Liver (tissue), 8 donors: ENCODE measurements at regions not wholly inside any gene's neighbourhood (a gene's known extent, or its start where the extent isn't known, plus 50 kb on each side); places are given as distances from the start of the nearest gene placed in this dataset.

ENCODE experiments used
- DNase-seq: peaks from one replicate; pipeline ENCODE4 v3.0.0-alpha.2; 2017; ENCODE audit warnings: low spot score
- H3K27ac ChIP-seq, 2 donors: one replicate each; pipeline ENCODE4 v1.7.0; 2013; ENCODE audit warnings: inconsistent platforms in 2 of 2, low read length in 2 of 2, control low read depth in 1 of 2, low read depth in 1 of 2, mild to moderate bottlenecking in 1 of 2
- H3K27me3 ChIP-seq, 4 donors: one replicate each; pipeline versions ENCODE4 v1.6.1 to v1.7.0; 2013; ENCODE audit warnings: low read length in 3 of 4, inconsistent platforms in 1 of 4, mild to moderate bottlenecking in 1 of 4, moderate library complexity in 1 of 4; ENCODE audit not compliant: control insufficient read depth in 4 of 4, insufficient read depth in 4 of 4
- H3K36me3 ChIP-seq, 4 donors: one replicate each; pipeline versions ENCODE4 v1.6.1 to v1.7.0; 2013; ENCODE audit warnings: low read length in 3 of 4, mild to moderate bottlenecking in 3 of 4, low read depth in 1 of 4, moderate library complexity in 1 of 4; ENCODE audit not compliant: control insufficient read depth in 4 of 4, insufficient read depth in 3 of 4
- H3K4me1 ChIP-seq, 4 donors: one replicate each; pipeline versions ENCODE4 v1.6.1 to v1.7.0; 2013; ENCODE audit warnings: low read length in 3 of 4, mild to moderate bottlenecking in 3 of 4, moderate library complexity in 1 of 4; ENCODE audit not compliant: control insufficient read depth in 4 of 4, insufficient read depth in 4 of 4
- H3K4me3 ChIP-seq, 3 donors: one replicate each; pipeline versions ENCODE4 v1.6.1 to v1.7.0; 2013; ENCODE audit warnings: low read length in 3 of 3, control low read depth in 1 of 3, low read depth in 1 of 3, mild to moderate bottlenecking in 1 of 3
- H3K9ac ChIP-seq, 2 donors: one replicate each; pipeline ENCODE4 v1.7.0; 2013; ENCODE audit warnings: low read length in 2 of 2, mild to moderate bottlenecking in 2 of 2, moderate library complexity in 2 of 2, control low read depth in 1 of 2, low read depth in 1 of 2
- H3K9me3 ChIP-seq, 4 donors: one replicate each; pipeline versions ENCODE4 v1.6.1 to v1.7.0; 2013; ENCODE audit warnings: low read length in 3 of 4; ENCODE audit not compliant: control insufficient read depth in 4 of 4
- EGR1 ChIP-seq, 2 donors: IDR thresholded peaks; 2 replicates each; pipeline ENCODE4 v1.6.1; 2016 to 2018; ENCODE audit warnings: antibody characterized with exemption in 2 of 2, low read depth in 2 of 2
- FOXA1 ChIP-seq: IDR thresholded peaks from 2 replicates; pipeline ENCODE4 v1.6.1; 2016; ENCODE audit warnings: antibody characterized with exemption
- GABPA ChIP-seq, 2 donors: IDR thresholded peaks in 1 of 2; conservative IDR thresholded peaks in 1 of 2; 2 replicates each; pipeline ENCODE4 v1.6.1; 2016; ENCODE audit warnings: antibody characterized with exemption in 2 of 2, mild to moderate bottlenecking in 1 of 2, moderate library complexity in 1 of 2
- HNF4A ChIP-seq, 2 donors: conservative IDR thresholded peaks; 2 replicates each; pipeline ENCODE4 v1.6.1; 2016; ENCODE audit warnings: antibody characterized with exemption in 2 of 2, mild to moderate bottlenecking in 2 of 2
- HNF4G ChIP-seq: IDR thresholded peaks from 2 replicates; pipeline ENCODE4 v1.6.1; 2016; ENCODE audit warnings: antibody characterized with exemption
- JUND ChIP-seq, 2 donors: IDR thresholded peaks; 2 replicates each; pipeline ENCODE4 v1.6.1; 2016; ENCODE audit warnings: antibody characterized with exemption in 2 of 2
- NR2F2 ChIP-seq: IDR thresholded peaks from 2 replicates; pipeline ENCODE4 v1.6.1; 2016; ENCODE audit warnings: antibody characterized with exemption
- RAD21 ChIP-seq, 2 donors: IDR thresholded peaks; 2 replicates each; pipeline ENCODE4 v1.6.1; 2016; ENCODE audit warnings: antibody characterized with exemption in 2 of 2, mild to moderate bottlenecking in 2 of 2
- RXRA ChIP-seq, 2 donors: IDR thresholded peaks; 2 replicates each; pipeline ENCODE4 v1.6.1; 2017 to 2018; ENCODE audit warnings: antibody characterized with exemption in 2 of 2, mild to moderate bottlenecking in 1 of 2
- TAF1 ChIP-seq: conservative IDR thresholded peaks from 2 replicates; pipeline ENCODE4 v1.6.1; 2016; ENCODE audit warnings: antibody characterized with exemption, mild to moderate bottlenecking
- YY1 ChIP-seq: IDR thresholded peaks from 2 replicates; pipeline ENCODE4 v1.6.1; 2016; ENCODE audit warnings: antibody characterized with exemption, mild to moderate bottlenecking
- WGBS: extraction: QIAGEN DNeasy Blood & Tissue Kit; methylation state at CpG from one replicate; pipeline ENCODE4 v1.1.7; 2013; 5-methylcytosine and 5-hydroxymethylcytosine counted together
- TF ChIP-seq, protein P1 (sequence below): fragments of 150-350 bp; IDR thresholded peaks from 2 replicates; pipeline ENCODE4 v1.5.1; 2017; ENCODE audit warnings: improper control_type of control experiment, low read depth, low read length; ENCODE audit not compliant: missing input control
- TF ChIP-seq, protein P2 (sequence below): IDR thresholded peaks from 2 replicates; pipeline ENCODE4 v1.6.1; 2016; ENCODE audit warnings: antibody characterized with exemption
- TF ChIP-seq, protein P3 (sequence below): IDR thresholded peaks from 2 replicates; pipeline ENCODE4 v1.6.1; 2016; ENCODE audit warnings: antibody characterized with exemption
- donor health status: healthy.
- donor health status: healthy.
- donor health status: healthy.
- donor health status: healthy.
- donor health status: healthy.

DNA sequence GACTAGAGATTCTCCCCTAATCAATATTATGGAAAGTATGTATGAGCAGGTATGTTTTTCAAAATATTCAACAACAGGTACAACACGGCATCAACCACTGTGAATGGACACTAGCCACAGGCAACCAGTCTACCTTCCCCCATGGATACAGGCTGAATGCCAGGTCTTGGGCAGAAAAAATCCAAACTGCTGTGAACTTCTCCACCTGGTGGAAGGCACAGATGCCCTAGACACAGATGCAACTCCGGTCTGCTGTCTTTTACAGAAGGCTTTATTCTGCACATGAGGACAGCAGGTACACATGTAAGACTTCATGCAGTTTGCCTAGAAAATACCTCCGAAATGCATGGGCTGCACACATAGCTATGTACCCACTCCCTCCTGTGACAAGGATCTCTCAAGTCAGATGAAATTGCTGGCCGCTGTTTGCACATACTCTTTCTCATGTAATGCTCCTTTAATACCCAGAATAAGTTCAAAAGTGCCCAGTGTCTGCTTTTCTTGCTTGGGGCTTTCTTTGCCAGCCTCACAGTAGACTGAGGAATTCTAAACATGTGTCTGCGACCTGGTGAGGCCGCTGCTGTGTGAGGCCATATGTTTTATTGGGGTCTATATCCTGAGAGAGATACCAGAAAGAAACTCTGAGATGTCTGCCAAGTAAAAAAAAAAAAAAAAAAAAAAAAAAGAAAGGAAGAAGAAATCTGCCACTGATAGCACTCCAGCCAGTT, 325.9 kb downstream of the FOXO1 start (continued):
- TF ChIP-seq, protein P1, sequence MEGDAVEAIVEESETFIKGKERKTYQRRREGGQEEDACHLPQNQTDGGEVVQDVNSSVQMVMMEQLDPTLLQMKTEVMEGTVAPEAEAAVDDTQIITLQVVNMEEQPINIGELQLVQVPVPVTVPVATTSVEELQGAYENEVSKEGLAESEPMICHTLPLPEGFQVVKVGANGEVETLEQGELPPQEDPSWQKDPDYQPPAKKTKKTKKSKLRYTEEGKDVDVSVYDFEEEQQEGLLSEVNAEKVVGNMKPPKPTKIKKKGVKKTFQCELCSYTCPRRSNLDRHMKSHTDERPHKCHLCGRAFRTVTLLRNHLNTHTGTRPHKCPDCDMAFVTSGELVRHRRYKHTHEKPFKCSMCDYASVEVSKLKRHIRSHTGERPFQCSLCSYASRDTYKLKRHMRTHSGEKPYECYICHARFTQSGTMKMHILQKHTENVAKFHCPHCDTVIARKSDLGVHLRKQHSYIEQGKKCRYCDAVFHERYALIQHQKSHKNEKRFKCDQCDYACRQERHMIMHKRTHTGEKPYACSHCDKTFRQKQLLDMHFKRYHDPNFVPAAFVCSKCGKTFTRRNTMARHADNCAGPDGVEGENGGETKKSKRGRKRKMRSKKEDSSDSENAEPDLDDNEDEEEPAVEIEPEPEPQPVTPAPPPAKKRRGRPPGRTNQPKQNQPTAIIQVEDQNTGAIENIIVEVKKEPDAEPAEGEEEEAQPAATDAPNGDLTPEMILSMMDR: peak; percentile 43

DNA sequence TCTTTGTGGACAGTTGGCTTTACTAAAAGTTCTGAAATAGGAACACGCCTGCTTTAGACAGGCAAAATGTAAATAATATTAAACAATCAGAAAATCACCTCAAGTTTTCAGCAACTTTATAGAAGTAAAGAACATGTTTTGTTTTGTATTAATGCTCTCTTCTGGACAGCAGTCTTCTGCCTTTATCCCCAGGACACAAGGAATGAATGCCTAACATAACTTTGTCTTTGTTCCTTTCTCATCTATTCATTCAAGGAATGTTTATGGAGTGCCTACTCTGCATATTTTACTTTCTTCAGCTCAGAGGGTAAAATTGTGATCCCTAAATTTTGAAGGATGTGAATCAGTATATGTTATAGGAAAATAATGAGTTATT, 325.4 kb downstream of the FOXO1 start:
- peaks cover 20 to 58% (median 47%) of the 10 kb centered on the region in 4 donors for H3K4me1 ChIP-seq
- WGBS: 70% methylated on average over 1 of the region's 1 CpG
- no peaks in the 10 kb centered on the region for H3K9me3 ChIP-seq
- no peaks in the 10 kb centered on the region for H3K27me3 ChIP-seq
- H3K4me3 ChIP-seq: no peak overlapping the region
- H3K36me3 ChIP-seq: no peaks in the 10 kb centered on the region
- no peak for TF ChIP-seq HNF4A (conservative IDR thresholded peaks at IDR 0.05)
- no peak for TF ChIP-seq YY1
- no peak for TF ChIP-seq EGR1 (IDR thresholded peaks at IDR 0.05; ENCODE audit: low read depth in 2 of 2)
- TF ChIP-seq GABPA (IDR thresholded peaks at IDR 0.05 in 1 of 2, conservative IDR thresholded peaks at IDR 0.05 in 1 of 2): no peak
- TF ChIP-seq FOXA1: no peak
- TF ChIP-seq, protein P2, sequence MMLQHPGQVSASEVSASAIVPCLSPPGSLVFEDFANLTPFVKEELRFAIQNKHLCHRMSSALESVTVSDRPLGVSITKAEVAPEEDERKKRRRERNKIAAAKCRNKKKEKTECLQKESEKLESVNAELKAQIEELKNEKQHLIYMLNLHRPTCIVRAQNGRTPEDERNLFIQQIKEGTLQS: no peak
- TF ChIP-seq, protein P1: no peak
- TF ChIP-seq JUND (IDR thresholded peaks at IDR 0.05): no peak
- no peak for TF ChIP-seq TAF1
- TF ChIP-seq, protein P3, sequence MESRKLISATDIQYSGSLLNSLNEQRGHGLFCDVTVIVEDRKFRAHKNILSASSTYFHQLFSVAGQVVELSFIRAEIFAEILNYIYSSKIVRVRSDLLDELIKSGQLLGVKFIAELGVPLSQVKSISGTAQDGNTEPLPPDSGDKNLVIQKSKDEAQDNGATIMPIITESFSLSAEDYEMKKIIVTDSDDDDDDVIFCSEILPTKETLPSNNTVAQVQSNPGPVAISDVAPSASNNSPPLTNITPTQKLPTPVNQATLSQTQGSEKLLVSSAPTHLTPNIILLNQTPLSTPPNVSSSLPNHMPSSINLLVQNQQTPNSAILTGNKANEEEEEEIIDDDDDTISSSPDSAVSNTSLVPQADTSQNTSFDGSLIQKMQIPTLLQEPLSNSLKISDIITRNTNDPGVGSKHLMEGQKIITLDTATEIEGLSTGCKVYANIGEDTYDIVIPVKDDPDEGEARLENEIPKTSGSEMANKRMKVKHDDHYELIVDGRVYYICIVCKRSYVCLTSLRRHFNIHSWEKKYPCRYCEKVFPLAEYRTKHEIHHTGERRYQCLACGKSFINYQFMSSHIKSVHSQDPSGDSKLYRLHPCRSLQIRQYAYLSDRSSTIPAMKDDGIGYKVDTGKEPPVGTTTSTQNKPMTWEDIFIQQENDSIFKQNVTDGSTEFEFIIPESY: no peak
- TF ChIP-seq HNF4G: no peak
- TF ChIP-seq RXRA (IDR thresholded peaks at IDR 0.05): no peak
- TF ChIP-seq RAD21 (IDR thresholded peaks at IDR 0.05): no peak
- DNase-seq: no peak
- H3K9ac ChIP-seq: no peak overlapping the region
- no peak overlapping the region for H3K27ac ChIP-seq

DNA sequence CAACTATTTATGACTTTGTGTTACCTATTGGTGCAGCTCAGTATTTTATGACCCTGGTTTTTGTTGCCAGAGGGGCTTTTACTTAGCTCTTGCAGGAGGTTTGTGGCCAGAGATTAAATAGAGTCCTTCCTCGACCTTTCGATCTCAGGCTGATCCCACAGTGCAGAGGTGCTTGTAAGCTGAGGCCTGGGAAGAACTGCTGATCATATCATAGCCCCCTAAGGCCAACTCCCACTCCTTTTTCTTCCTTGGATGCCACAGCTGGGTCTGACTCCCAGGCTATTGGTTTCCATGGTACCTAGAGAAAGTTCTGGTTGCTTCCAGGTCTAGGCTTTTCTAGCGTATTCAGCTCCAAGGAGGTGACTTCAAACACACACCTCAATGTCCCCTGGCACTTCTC, 324.9 kb downstream of the FOXO1 start:
- H3K27ac ChIP-seq: no peak overlapping the region
- peaks cover 18 to 58% (median 47%) of the 10 kb centered on the region in 4 donors for H3K4me1 ChIP-seq
- DNase-seq: no peak
- TF ChIP-seq NR2F2 (no peak), RAD21 (IDR thresholded peaks at IDR 0.05) (no peak), GABPA (IDR thresholded peaks at IDR 0.05 in 1 of 2, conservative IDR thresholded peaks at IDR 0.05 in 1 of 2) (no peak)
- H3K9ac ChIP-seq: no peak overlapping the region
- H3K27me3 ChIP-seq: no peaks in the 10 kb centered on the region
- H3K9me3 ChIP-seq: no peaks in the 10 kb centered on the region
- 98% methylated on average over 3 of the region's 3 CpGs for WGBS
- H3K36me3 ChIP-seq: no peaks in the 10 kb centered on the region
- H3K4me3 ChIP-seq: no peak overlapping the region
